Endodermal cell (in vitro differentiated cells): ENCODE measurements at regions not wholly inside any gene's neighbourhood (a gene's known extent, or its start where the extent isn't known, plus 50 kb on each side); places are given as distances from the start of the nearest gene placed in this dataset.

Experiments
- DNase-seq: peaks from one replicate; pipeline ENCODE4 v3.0.0-alpha.2; 2017
- H3K27ac ChIP-seq: 2 replicates; pipeline ENCODE4 v1.5.1; 2013; ENCODE audit warnings: mild to moderate bottlenecking, low read depth, low read length, moderate library complexity
- H3K27me3 ChIP-seq: 2 replicates; pipeline ENCODE4 v1.6.1; 2013; ENCODE audit warnings: mild to moderate bottlenecking, low read length, moderate library complexity; ENCODE audit not compliant: insufficient read depth, control insufficient read depth, poor library complexity, severe bottlenecking
- H3K36me3 ChIP-seq: 2 replicates; pipeline ENCODE4 v1.7.0; 2013; ENCODE audit warnings: mild to moderate bottlenecking, low read length, moderate library complexity; ENCODE audit not compliant: control insufficient read depth, insufficient read depth
- H3K4me1 ChIP-seq: one replicate; pipeline ENCODE4 v1.7.0; 2013; ENCODE audit warnings: low read length; ENCODE audit not compliant: control insufficient read depth, insufficient read depth
- H3K4me3 ChIP-seq: 2 replicates; pipeline ENCODE4 v1.5.1; 2013; ENCODE audit warnings: mild to moderate bottlenecking, low read length, moderate library complexity
- H3K9ac ChIP-seq: 2 replicates; pipeline ENCODE4 v1.6.1; 2013; ENCODE audit warnings: mild to moderate bottlenecking, low read length, moderate library complexity; ENCODE audit not compliant: poor library complexity, severe bottlenecking; ENCODE audit errors: extremely low read depth
- H3K9me3 ChIP-seq: 2 replicates; pipeline ENCODE4 v1.6.1; 2013; ENCODE audit warnings: mild to moderate bottlenecking, low read length, moderate library complexity; ENCODE audit not compliant: control insufficient read depth
- H3K27ac Mint-ChIP-seq: 2 replicates; pipeline ENCODE4 v1.8.0; 2020; ENCODE audit warnings: mixed read lengths
- H3K27me3 Mint-ChIP-seq: 2 replicates; pipeline ENCODE4 v1.8.0; 2021; ENCODE audit warnings: mild to moderate bottlenecking, mixed read lengths; ENCODE audit not compliant: insufficient read depth
- H3K36me3 Mint-ChIP-seq: 2 replicates; pipeline ENCODE4 v1.8.0; 2020; ENCODE audit warnings: low read depth, mixed read lengths
- H3K4me1 Mint-ChIP-seq: 2 replicates; pipeline ENCODE4 v1.8.0; 2020; ENCODE audit warnings: mixed read lengths
- H3K4me3 Mint-ChIP-seq: 2 replicates; pipeline ENCODE4 v1.8.0; 2020; ENCODE audit warnings: mild to moderate bottlenecking, moderate library complexity, mixed read lengths
- H3K9me3 Mint-ChIP-seq: 2 replicates; pipeline ENCODE4 v1.8.0; 2020; ENCODE audit warnings: mild to moderate bottlenecking, mixed read lengths
- WGBS, 2 experiments: methylation state at CpG; one replicate each; pipeline versions ENCODE4 v1.1.5 to v1.1.7; 2013; ENCODE audit warnings: missing lambda C conversion rate in 2 of 2, mixed read lengths in 1 of 2; ENCODE audit not compliant: insufficient coverage in 1 of 2, insufficient read length in 1 of 2; 5-methylcytosine and 5-hydroxymethylcytosine counted together
- TF ChIP-seq, protein P1 (sequence below): fragments of 200-600 bp; sonication (generic); conservative IDR thresholded peaks from 2 replicates; pipeline ENCODE4 v1.5.0; 2021; ENCODE audit warnings: antibody characterized with exemption, mild to moderate bottlenecking

DNA sequence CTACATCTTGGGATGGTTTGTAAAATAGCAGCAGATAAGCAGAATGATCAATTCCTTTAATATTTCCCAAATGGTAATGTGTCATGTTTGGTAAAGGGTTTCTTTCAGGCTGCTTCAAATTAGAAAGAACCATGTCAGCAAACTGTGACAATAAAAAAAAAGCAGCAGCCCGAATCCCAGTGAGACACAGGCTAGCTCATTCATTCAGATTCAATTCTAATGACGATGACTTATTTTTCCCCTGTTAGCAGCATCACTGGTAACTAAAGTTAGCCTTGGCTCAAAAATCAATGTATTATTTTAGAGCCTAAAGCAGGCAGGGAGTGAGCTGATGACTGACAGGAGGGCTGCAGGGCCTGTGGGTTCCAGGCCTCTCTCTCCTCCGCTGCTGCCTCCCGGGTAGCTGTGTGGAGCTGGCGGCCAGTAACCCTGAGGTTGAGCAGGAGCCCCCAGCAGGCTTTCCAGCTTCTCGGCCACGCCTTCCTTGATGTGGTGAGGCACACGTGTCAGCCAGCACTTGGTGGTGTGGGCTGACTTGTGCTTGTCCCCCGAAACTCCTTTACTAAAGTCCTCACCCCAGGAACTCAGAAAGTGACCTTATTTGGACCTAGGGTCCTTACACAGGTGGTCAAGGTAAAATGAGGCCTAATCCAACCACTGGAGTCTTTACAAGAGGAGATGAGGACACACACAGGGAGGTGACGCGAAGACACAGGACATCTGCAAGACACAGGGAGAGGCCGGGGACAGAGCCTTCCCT is 120.5 kb upstream of the HS6ST1 start:
- Histone ChIP-seq H3K9ac (no peak overlapping the region), H3K27me3 (no peaks in the 10 kb centered on the region), H3K27ac (no peak overlapping the region), H3K4me1 (peaks cover 4% of the 10 kb centered on the region), H3K9me3 (no peaks in the 10 kb centered on the region), H3K4me3 (no peak overlapping the region), H3K36me3 (no peaks in the 10 kb centered on the region)
- Mint-ChIP-seq H3K27ac (no peak overlapping the region), H3K36me3 (no peaks in the 10 kb centered on the region), H3K27me3 (peaks cover 7% of the 10 kb centered on the region), H3K9me3 (no peaks in the 10 kb centered on the region), H3K4me3 (no peak overlapping the region), H3K4me1 (peaks cover 14% of the 10 kb centered on the region)
- TF ChIP-seq, protein P1, sequence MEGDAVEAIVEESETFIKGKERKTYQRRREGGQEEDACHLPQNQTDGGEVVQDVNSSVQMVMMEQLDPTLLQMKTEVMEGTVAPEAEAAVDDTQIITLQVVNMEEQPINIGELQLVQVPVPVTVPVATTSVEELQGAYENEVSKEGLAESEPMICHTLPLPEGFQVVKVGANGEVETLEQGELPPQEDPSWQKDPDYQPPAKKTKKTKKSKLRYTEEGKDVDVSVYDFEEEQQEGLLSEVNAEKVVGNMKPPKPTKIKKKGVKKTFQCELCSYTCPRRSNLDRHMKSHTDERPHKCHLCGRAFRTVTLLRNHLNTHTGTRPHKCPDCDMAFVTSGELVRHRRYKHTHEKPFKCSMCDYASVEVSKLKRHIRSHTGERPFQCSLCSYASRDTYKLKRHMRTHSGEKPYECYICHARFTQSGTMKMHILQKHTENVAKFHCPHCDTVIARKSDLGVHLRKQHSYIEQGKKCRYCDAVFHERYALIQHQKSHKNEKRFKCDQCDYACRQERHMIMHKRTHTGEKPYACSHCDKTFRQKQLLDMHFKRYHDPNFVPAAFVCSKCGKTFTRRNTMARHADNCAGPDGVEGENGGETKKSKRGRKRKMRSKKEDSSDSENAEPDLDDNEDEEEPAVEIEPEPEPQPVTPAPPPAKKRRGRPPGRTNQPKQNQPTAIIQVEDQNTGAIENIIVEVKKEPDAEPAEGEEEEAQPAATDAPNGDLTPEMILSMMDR = no peak
- 85 to 92% methylated on average over 5 to 12 of the region's 12 CpGs for WGBS, 2 experiments
- no peak for DNase-seq

DNA sequence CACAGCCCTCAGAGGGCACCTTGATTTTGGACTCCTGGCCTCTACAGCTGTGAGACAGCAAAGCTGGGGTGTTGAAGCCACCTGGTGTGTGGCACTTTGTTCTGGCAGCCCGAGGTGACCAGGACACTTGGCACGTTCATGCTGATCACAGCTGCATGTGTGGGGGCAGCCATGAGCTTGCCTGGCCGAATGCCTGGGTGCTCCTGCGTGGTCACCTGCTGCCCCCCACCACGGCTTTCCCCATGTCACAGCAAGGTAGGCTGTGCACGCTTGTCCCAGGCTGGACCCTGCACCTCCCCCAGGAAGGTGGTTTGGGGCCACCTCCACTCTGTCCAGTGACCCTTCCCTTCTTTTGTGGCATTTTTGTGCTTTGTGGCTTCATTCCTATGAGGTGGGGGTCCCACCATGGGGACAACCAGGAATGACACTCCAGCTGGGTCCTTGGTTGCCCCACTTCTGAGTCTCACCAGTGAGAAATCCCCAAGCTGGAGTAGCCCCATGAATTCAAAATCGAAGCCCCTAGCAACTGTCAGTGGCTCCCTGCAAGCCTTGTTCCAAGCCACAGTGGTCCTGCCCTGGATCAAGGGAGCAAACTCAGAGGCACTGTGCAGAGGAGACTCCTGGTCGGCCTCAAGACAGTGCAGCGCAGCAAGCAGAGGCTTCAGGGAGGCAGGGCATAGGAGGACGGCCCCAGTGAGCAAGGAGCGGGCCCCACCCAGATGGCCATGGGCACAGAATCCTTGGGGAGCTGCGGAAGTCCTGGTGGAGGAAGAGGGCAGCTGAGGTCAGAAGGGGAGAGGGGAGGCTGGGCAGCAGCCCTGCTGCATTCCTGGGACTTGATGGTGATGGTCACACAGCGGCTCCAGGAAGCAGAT is 121.4 kb upstream of the HS6ST1 start:
- H3K27ac Mint-ChIP-seq = no peak overlapping the region
- Histone ChIP-seq H3K27ac (no peak overlapping the region), H3K36me3 (no peaks in the 10 kb centered on the region), H3K4me1 (peaks cover 4% of the 10 kb centered on the region), H3K9me3 (no peaks in the 10 kb centered on the region), H3K27me3 (no peaks in the 10 kb centered on the region), H3K4me3 (no peak overlapping the region), H3K9ac (no peak overlapping the region)
- no peaks in the 10 kb centered on the region for H3K9me3 Mint-ChIP-seq
- DNase-seq = peak; percentile 41
- no peak overlapping the region for H3K4me3 Mint-ChIP-seq
- H3K4me1 Mint-ChIP-seq = peaks cover 14% of the 10 kb centered on the region
- WGBS, 2 experiments = 87% methylated on average over 11 to 13 of the region's 13 CpGs
- H3K27me3 Mint-ChIP-seq = peaks cover 4% of the 10 kb centered on the region
- H3K36me3 Mint-ChIP-seq = no peaks in the 10 kb centered on the region
- TF ChIP-seq, protein P1 = no peak

DNA sequence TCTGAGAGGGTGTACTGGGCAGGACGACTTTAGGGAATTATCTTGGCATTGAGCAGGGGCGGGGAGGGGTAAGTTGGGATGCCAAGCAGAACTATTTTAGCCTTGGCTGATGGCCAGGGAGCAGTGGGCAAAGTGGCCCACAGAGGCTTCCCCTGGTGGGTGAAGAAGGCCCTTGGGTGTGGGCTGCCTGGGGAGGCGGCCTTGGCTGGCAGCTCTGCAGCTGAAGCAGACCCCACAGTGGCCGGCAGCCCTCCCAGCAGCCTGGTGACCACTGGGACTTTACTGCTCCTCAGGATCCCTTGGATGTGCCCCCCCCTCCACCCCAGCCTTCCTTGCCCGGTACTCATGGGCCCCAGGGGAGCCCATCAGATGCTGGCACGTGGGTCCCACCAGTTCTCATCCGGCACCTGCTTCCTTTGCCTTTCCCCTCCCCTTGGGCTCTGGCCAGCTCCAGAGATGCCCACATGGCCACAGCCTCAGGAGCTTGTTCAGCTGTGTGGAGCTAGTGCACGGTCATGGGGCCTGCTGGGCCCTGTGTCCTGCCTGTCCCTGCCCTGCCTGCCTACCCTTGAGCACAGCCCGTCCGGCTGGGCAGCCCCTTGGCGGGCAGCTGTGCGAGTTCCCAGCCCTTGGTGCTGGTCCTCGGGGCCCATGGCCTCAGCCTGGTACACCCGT is 122.1 kb upstream of the HS6ST1 start:
- no peak overlapping the region for H3K27ac ChIP-seq
- H3K36me3 Mint-ChIP-seq = no peaks in the 10 kb centered on the region
- no peaks in the 10 kb centered on the region for H3K9me3 ChIP-seq
- TF ChIP-seq, protein P1 = no peak
- H3K4me1 ChIP-seq = peaks cover 4% of the 10 kb centered on the region
- no peak overlapping the region for H3K9ac ChIP-seq
- H3K4me1 Mint-ChIP-seq = peaks cover 14% of the 10 kb centered on the region
- H3K4me3 Mint-ChIP-seq = no peak overlapping the region
- H3K27me3 ChIP-seq = no peaks in the 10 kb centered on the region
- H3K4me3 ChIP-seq = no peak overlapping the region
- WGBS, 2 experiments = 93 to 95% methylated on average over 4 to 14 of the region's 14 CpGs
- no peak overlapping the region for H3K27ac Mint-ChIP-seq
- no peaks in the 10 kb centered on the region for H3K9me3 Mint-ChIP-seq
- H3K36me3 ChIP-seq = no peaks in the 10 kb centered on the region
- peaks cover 4% of the 10 kb centered on the region for H3K27me3 Mint-ChIP-seq
- peak; percentile 43 for DNase-seq
